Neuronal stem cell (in vitro differentiated cells): ENCODE measurements at regions not wholly inside any gene's neighbourhood (a gene's known extent, or its start where the extent isn't known, plus 50 kb on each side); places are given as distances from the start of the nearest gene placed in this dataset.

ENCODE experiments used
- DNase-seq: peaks from one replicate; pipeline ENCODE4 v3.0.0-alpha.2; 2013; ENCODE audit warnings: low spot score
- H2AFZ ChIP-seq: one replicate; pipeline ENCODE4 v1.6.1; 2013; ENCODE audit warnings: mild to moderate bottlenecking, low read length, inconsistent platforms
- H2AK5ac ChIP-seq: 2 replicates; pipeline ENCODE4 v1.6.1; 2013; ENCODE audit warnings: low read depth, mild to moderate bottlenecking, inconsistent platforms, low read length, moderate library complexity, mixed read lengths
- H2BK120ac ChIP-seq: 2 replicates; pipeline ENCODE4 v1.6.1; 2013; ENCODE audit warnings: low read depth, mild to moderate bottlenecking, inconsistent platforms, low read length, moderate library complexity, mixed read lengths
- H2BK12ac ChIP-seq: one replicate; pipeline ENCODE4 v1.6.1; 2013; ENCODE audit warnings: low read length, inconsistent platforms
- H2BK15ac ChIP-seq: 2 replicates; pipeline ENCODE4 v1.6.1; 2013; ENCODE audit warnings: mild to moderate bottlenecking, low read length, inconsistent platforms, mixed read lengths
- H2BK5ac ChIP-seq: one replicate; pipeline ENCODE4 v1.6.1; 2013; ENCODE audit warnings: inconsistent platforms, mild to moderate bottlenecking, low read length, moderate library complexity
- H3K14ac ChIP-seq: one replicate; pipeline ENCODE4 v1.6.1; 2013; ENCODE audit warnings: low read length, inconsistent platforms
- H3K18ac ChIP-seq: 2 replicates; pipeline ENCODE4 v1.6.1; 2013; ENCODE audit warnings: low read length, inconsistent platforms
- H3K23ac ChIP-seq: 2 replicates; pipeline ENCODE4 v1.6.1; 2013; ENCODE audit warnings: low read depth, mild to moderate bottlenecking, mixed read lengths, low read length, inconsistent platforms; ENCODE audit not compliant: poor library complexity
- H3K27ac ChIP-seq: replicated peaks from 3 replicates; pipeline ENCODE4 v1.5.1; 2013; ENCODE audit warnings: low read length, inconsistent platforms
- H3K27me3 ChIP-seq, 3 experiments: 2 replicates each; pipeline ENCODE4 v1.6.1; 2013; ENCODE audit warnings: low read length in 3 of 3, mild to moderate bottlenecking in 2 of 3, inconsistent platforms in 1 of 3, low read depth in 1 of 3, mixed read lengths in 1 of 3, moderate library complexity in 1 of 3; ENCODE audit not compliant: control insufficient read depth in 3 of 3, insufficient read depth in 3 of 3
- H3K36me3 ChIP-seq, 2 donors: replicated peaks in 1 of 2; 2 replicates each; pipeline ENCODE4 v1.6.1; 2013; ENCODE audit warnings: low read length in 2 of 2; ENCODE audit not compliant: control insufficient read depth in 2 of 2, insufficient read depth in 2 of 2
- H3K4ac ChIP-seq: 2 replicates; pipeline ENCODE4 v1.6.1; 2013; ENCODE audit warnings: inconsistent platforms, mild to moderate bottlenecking, low read length, moderate library complexity
- H3K4me1 ChIP-seq, 2 donors: 1 replicate in 1 of 2; 2 replicates in 1 of 2; pipeline ENCODE4 v1.6.1; 2013; ENCODE audit warnings: low read length in 2 of 2, low read depth in 1 of 2; ENCODE audit not compliant: control insufficient read depth in 2 of 2, insufficient read depth in 1 of 2
- H3K4me2 ChIP-seq: one replicate; pipeline ENCODE4 v1.6.1; 2013; ENCODE audit warnings: mild to moderate bottlenecking, low read length, inconsistent platforms; ENCODE audit not compliant: insufficient read depth, poor library complexity, severe bottlenecking
- H3K4me3 ChIP-seq, 2 donors: 2 replicates each; pipeline ENCODE4 v1.5.1; 2013; ENCODE audit warnings: low read length in 2 of 2, mild to moderate bottlenecking in 2 of 2, inconsistent platforms in 1 of 2, moderate library complexity in 1 of 2
- H3K79me1 ChIP-seq: one replicate; pipeline ENCODE4 v1.6.1; 2013; ENCODE audit warnings: low read depth, mild to moderate bottlenecking, inconsistent platforms, low read length, moderate library complexity
- H3K9ac ChIP-seq: one replicate; pipeline ENCODE4 v1.6.1; 2013; ENCODE audit warnings: mild to moderate bottlenecking, low read depth, low read length, inconsistent platforms; ENCODE audit not compliant: poor library complexity
- H3K9me3 ChIP-seq, 2 donors: replicated peaks in 1 of 2; 2 replicates each; pipeline versions ENCODE3 to v1.6.1; 2013; ENCODE audit warnings: low read length in 2 of 2, mild to moderate bottlenecking in 2 of 2, inconsistent platforms in 1 of 2, low read depth in 1 of 2, mixed read lengths in 1 of 2, moderate library complexity in 1 of 2; ENCODE audit not compliant: control insufficient read depth in 2 of 2, insufficient read depth in 1 of 2
- H4K8ac ChIP-seq: one replicate; pipeline ENCODE4 v1.6.1; 2013; ENCODE audit warnings: low read depth, mild to moderate bottlenecking, inconsistent platforms, low read length, moderate library complexity
- H4K91ac ChIP-seq: one replicate; pipeline ENCODE4 v1.6.1; 2013; ENCODE audit warnings: low read length, low read depth, mild to moderate bottlenecking, inconsistent platforms; ENCODE audit not compliant: poor library complexity
- WGBS, 2 donors: extraction: QIAGEN DNeasy Blood & Tissue Kit; methylation state at CpG; one replicate each; pipeline ENCODE4 v1.1.7; 2013; ENCODE audit warnings: missing lambda C conversion rate in 2 of 2, mixed read lengths in 1 of 2; ENCODE audit not compliant: insufficient read length in 2 of 2, insufficient replicate concordance in 1 of 2; ENCODE audit errors: extremely low coverage in 2 of 2; 5-methylcytosine and 5-hydroxymethylcytosine counted together

GRCh38 chr6:7468382-7469081 is 72.9 kb upstream of the DSP start:
- no peaks in the 10 kb centered on the region for H3K27me3 ChIP-seq
- no peak overlapping the region for H3K27ac ChIP-seq
- H2AFZ ChIP-seq: no peak overlapping the region
- no peak overlapping the region for H2BK120ac ChIP-seq
- no peaks in the 10 kb centered on the region for H3K36me3 ChIP-seq
- H3K18ac ChIP-seq: peak overlapping the region; percentile 76
- peak overlapping the region; percentile 2 for H3K14ac ChIP-seq
- H3K4ac ChIP-seq: no peak overlapping the region
- H2AK5ac ChIP-seq: no peak overlapping the region
- H3K79me1 ChIP-seq: no peaks in the 10 kb centered on the region
- H3K4me2 ChIP-seq: no peak overlapping the region
- no peak overlapping the region for H3K23ac ChIP-seq
- H3K4me1 ChIP-seq: peaks cover 9 to 11% of the 10 kb centered on the region in 2 donors
- peak overlapping the region; percentile 65 for H2BK12ac ChIP-seq
- no peak overlapping the region for H4K8ac ChIP-seq
- H3K4me3 ChIP-seq: no peak overlapping the region
- H2BK5ac ChIP-seq: no peak overlapping the region
- H4K91ac ChIP-seq: no peak overlapping the region
- no peaks in the 10 kb centered on the region for H3K9me3 ChIP-seq
- H3K9ac ChIP-seq: no peak overlapping the region
- H2BK15ac ChIP-seq: peak overlapping the region; percentile 20
- WGBS, 2 donors: no CpG with 5 or more reads among the region's 21 CpGs
- DNase-seq: no peak

GRCh38 chr6:7469696-7470095 is 71.8 kb upstream of the DSP start:
- no peak overlapping the region for H2BK12ac ChIP-seq
- no peak overlapping the region for H3K4ac ChIP-seq
- H3K27ac ChIP-seq: no peak overlapping the region
- H4K91ac ChIP-seq: no peak overlapping the region
- no peak overlapping the region for H2BK120ac ChIP-seq
- WGBS, 2 donors: no CpG with 5 or more reads among the region's 4 CpGs
- no peak overlapping the region for H3K4me2 ChIP-seq
- no peak overlapping the region for H3K4me3 ChIP-seq
- no peaks in the 10 kb centered on the region for H3K36me3 ChIP-seq
- peaks cover 5 to 7% of the 10 kb centered on the region in 2 donors for H3K4me1 ChIP-seq
- H2AK5ac ChIP-seq: no peak overlapping the region
- H3K23ac ChIP-seq: no peak overlapping the region
- no peak overlapping the region for H2BK5ac ChIP-seq
- H3K14ac ChIP-seq: no peak overlapping the region
- H3K9me3 ChIP-seq: no peaks in the 10 kb centered on the region
- no peak overlapping the region for H3K18ac ChIP-seq
- no peak overlapping the region for H2BK15ac ChIP-seq
- H4K8ac ChIP-seq: no peak overlapping the region
- no peak overlapping the region for H3K9ac ChIP-seq
- H2AFZ ChIP-seq: no peak overlapping the region
- DNase-seq: no peak
- H3K27me3 ChIP-seq: no peaks in the 10 kb centered on the region
- no peaks in the 10 kb centered on the region for H3K79me1 ChIP-seq

GRCh38 chr6:7471171-7471570 is 70.3 kb upstream of the DSP start:
- Histone ChIP-seq H3K27ac (no peak overlapping the region), H3K79me1 (no peaks in the 10 kb centered on the region), H3K14ac (no peak overlapping the region), H3K4me1 (peaks cover 5 to 7% of the 10 kb centered on the region in 2 donors), H3K9me3 (no peaks in the 10 kb centered on the region), H3K9ac (no peak overlapping the region), H4K91ac (no peak overlapping the region), H2AFZ (no peak overlapping the region), H3K23ac (no peak overlapping the region), H4K8ac (no peak overlapping the region), H3K4me2 (no peak overlapping the region), H2BK5ac (no peak overlapping the region), H2BK15ac (no peak overlapping the region), H3K36me3 (no peaks in the 10 kb centered on the region), H3K27me3 (peaks cover 0 to 4% (median 0%) of the 10 kb centered on the region in 3 experiments), H2AK5ac (no peak overlapping the region), H3K4ac (no peak overlapping the region), H2BK120ac (no peak overlapping the region), H2BK12ac (no peak overlapping the region), H3K18ac (no peak overlapping the region), H3K4me3 (no peak overlapping the region)
- WGBS, 2 donors: no CpG with 5 or more reads among the region's 2 CpGs
- DNase-seq: no peak

GRCh38 chr6:7473805-7474719 is 67.4 kb upstream of the DSP start:
- DNase-seq: no peak
- Histone ChIP-seq H2BK120ac (no peak overlapping the region), H2BK5ac (no peak overlapping the region), H3K23ac (no peak overlapping the region), H3K4ac (no peak overlapping the region), H3K4me2 (no peak overlapping the region), H3K4me3 (peak overlapping the region in 1 of 2 donors; percentile 67), H2BK15ac (no peak overlapping the region), H3K36me3 (no peaks in the 10 kb centered on the region), H3K27ac (no peak overlapping the region), H2AK5ac (no peak overlapping the region), H3K27me3 (peaks cover 0 to 11% (median 0%) of the 10 kb centered on the region in 3 experiments), H4K91ac (no peak overlapping the region), H2BK12ac (no peak overlapping the region), H3K18ac (no peak overlapping the region), H3K9me3 (no peaks in the 10 kb centered on the region), H4K8ac (no peak overlapping the region), H3K14ac (no peak overlapping the region), H3K4me1 (no peaks in the 10 kb centered on the region), H3K79me1 (no peaks in the 10 kb centered on the region), H2AFZ (no peak overlapping the region), H3K9ac (no peak overlapping the region)
- no CpG with 5 or more reads among the region's 7 CpGs for WGBS, 2 donors
